ENCODE measurements at regions not wholly inside any gene's neighbourhood (a gene's known extent, or its start where the extent isn't known, plus 50 kb on each side); places are given as distances from the start of the nearest gene placed in this dataset.
"Not testable (repeated sequence)": the region's sequence is repeated elsewhere in the genome, so short reads cannot be mapped to it uniquely, and the experiment has no call there.

DNA sequence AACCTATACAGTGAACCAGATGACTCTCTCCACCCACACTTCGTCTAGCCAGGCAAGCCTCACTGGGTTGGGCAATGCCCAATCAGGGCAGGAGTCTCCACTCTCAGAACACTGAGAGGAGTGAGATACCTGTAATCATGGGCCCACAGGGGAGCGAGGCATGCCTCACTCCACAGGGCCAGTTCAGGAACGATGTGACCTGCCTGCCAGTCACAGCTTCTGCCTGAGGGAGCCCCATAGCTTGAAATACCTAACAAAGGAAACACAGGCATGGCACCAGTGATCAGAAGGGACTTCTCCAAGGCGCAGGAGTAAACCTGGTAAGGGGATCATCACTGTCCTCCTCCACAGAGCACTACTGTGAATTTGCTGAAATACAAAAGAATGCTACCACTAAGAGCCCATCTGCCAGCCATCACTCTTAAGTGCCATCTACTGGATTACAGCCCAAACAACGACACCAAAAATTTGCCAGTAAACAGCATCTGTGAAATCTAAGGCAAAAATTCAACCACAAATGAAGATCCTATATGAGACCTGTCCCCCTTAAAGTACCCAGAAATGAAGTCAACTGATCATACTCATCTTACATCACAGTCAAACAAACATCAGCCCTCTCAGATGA lies 689.9 kb upstream of the SEMA6D start:
- H3K4me3 ChIP-seq (ENCODE audit: low read depth, low read length) = no peak overlapping the region
- DNase-seq (ENCODE audit: low read depth) = peak; percentile 60
- TF ChIP-seq, protein P1, sequence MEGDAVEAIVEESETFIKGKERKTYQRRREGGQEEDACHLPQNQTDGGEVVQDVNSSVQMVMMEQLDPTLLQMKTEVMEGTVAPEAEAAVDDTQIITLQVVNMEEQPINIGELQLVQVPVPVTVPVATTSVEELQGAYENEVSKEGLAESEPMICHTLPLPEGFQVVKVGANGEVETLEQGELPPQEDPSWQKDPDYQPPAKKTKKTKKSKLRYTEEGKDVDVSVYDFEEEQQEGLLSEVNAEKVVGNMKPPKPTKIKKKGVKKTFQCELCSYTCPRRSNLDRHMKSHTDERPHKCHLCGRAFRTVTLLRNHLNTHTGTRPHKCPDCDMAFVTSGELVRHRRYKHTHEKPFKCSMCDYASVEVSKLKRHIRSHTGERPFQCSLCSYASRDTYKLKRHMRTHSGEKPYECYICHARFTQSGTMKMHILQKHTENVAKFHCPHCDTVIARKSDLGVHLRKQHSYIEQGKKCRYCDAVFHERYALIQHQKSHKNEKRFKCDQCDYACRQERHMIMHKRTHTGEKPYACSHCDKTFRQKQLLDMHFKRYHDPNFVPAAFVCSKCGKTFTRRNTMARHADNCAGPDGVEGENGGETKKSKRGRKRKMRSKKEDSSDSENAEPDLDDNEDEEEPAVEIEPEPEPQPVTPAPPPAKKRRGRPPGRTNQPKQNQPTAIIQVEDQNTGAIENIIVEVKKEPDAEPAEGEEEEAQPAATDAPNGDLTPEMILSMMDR (IDR thresholded peaks at IDR 0.05; ENCODE audit: insufficient read depth, low read depth, low read length, missing control alignments) = peak; percentile 30

DNA sequence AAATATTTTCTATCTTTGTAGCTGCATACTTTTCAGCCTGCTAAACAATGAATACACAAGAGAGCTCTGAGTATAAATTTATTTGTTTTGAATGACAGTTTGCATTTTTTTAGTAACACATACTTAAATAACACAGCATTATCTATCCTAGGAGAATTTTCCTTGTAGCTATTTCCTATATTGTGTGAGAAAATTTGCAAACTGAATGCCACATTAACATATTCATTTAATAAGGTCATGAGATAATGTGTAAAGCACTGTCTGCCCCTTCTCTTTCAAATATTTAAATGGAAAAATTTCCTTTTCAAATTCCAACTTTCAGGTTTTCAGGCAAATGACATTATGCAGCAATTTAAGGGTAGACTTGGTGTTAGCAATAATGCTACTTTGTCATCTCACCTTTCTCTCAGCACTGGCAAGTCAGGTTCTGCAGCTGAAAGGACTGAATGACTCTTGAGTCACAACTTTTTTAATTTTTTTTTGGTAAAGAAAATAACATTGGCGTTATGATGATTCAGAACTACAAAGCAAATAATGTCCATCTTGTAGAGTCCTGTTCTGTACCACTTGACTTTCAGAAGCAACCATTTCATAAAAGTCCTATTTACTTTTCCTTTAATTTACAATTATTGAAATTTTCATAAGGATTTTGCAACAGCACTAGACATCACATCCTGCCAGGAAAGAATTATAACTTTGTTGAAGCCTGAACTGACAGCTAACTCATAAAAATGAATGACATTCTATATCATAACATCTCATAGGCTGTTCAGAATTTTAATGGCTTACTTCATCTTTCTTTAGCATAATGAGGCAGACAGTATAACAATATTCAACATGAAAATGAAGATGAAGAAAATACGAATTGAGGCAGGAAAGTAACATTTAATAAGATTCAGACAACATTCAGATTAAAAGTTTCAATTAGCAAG lies 681.6 kb upstream of the SEMA6D start:
- TF ChIP-seq, protein P1 (IDR thresholded peaks at IDR 0.05; ENCODE audit: insufficient read depth, low read depth, low read length, missing control alignments) = no peak
- no peak for DNase-seq (ENCODE audit: low read depth)
- no peak overlapping the region for H3K4me3 ChIP-seq (ENCODE audit: low read depth, low read length)

DNA sequence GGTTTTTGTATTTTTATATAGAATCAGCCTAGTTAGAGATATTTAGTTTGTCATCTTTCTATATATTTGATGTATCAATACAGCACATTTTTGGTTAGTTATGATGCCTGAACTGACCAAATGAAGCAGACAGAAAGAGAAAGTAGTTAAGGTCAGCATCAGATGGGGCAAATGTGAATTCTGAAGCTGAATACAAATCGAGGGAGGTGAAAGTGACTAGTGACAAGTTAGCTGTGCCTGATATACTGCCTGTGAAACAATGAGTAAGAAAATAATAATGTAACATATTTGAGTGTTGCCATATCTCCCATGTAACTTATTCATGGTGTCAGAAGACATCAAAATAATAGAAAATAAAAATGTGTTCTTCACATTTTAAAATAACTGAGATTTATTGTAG lies 680.3 kb upstream of the SEMA6D start:
- TF ChIP-seq, protein P1 (IDR thresholded peaks at IDR 0.05; ENCODE audit: insufficient read depth, low read depth, low read length, missing control alignments) = no peak
- DNase-seq (ENCODE audit: low read depth) = peak; percentile 7
- no peak overlapping the region for H3K4me3 ChIP-seq (ENCODE audit: low read depth, low read length)

DNA sequence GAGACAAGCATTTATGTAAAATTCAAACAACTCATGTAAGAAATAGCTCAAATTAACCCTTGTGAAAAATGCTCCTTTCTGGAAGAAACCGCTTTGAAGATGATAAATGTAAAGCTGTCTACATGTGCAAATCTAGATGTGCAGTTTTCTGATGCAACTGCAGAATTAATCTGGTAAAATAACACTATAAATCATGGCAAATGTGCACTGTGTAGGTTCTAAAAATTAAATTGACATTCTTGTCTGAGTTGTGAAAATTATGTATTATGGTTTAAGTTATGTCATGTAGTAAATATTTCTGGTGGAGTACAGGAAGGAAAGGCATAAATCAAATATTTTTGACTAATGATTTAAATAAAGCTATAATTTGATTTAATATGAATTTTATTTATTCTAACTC lies 678.1 kb upstream of the SEMA6D start:
- no peak for DNase-seq (ENCODE audit: low read depth)
- TF ChIP-seq, protein P1 (IDR thresholded peaks at IDR 0.05; ENCODE audit: insufficient read depth, low read depth, low read length, missing control alignments) = no peak
- H3K4me3 ChIP-seq (ENCODE audit: low read depth, low read length) = no peak overlapping the region

DNA sequence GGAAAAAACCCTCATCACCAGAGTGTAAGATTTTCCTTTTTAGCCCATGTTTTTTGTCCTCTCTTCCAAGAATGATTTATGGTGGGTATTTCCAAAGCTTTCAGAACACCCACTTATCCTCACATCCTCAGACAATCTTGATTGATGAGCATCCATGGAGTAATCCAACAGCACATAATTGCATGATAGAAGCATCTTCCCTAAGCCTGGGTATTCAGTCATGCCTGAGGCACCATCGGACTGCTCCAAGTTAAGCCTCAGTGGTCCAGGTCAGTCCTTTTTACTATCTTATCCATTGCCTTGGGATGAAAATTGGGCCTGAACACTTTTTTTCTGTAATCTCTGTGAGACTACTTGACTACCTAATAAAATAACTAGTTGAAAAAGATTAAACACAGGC lies 676.0 kb upstream of the SEMA6D start:
- TF ChIP-seq, protein P1 (IDR thresholded peaks at IDR 0.05; ENCODE audit: insufficient read depth, low read depth, low read length, missing control alignments) = no peak
- no peak overlapping the region for H3K4me3 ChIP-seq (ENCODE audit: low read depth, low read length)

DNA sequence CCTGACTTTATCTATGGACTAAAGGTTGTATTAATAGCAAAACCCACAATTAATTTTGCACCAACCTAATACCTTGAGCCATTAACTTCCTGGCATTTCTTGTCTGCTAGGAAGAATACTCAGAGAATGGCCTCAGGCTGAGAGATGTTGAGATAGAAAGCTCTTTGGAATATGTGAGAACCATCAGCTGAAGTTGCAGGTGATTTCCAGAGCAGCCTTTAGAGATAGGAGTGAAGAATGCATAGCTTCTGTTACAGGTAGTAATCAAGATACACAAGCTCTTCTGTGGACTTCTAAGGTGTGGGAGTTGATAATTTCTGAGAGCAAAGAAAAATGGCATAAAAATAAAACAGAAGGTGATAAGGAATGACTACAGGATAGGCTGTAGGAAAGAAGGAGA lies 669.3 kb upstream of the SEMA6D start:
- not testable (repeated sequence) for H3K4me3 ChIP-seq (ENCODE audit: low read depth, low read length); DNase-seq (ENCODE audit: low read depth)

More for the DNA sequence above, 676.0 kb upstream of the SEMA6D start:
- no peak for DNase-seq (ENCODE audit: low read depth)

GRCh38 chr15:47066392-47066791 lies 650.9 kb upstream of the SEMA6D start:
- no peak for DNase-seq (ENCODE audit: low read depth)
- TF ChIP-seq, protein P1 (IDR thresholded peaks at IDR 0.05; ENCODE audit: insufficient read depth, low read depth, low read length, missing control alignments) = no peak
- H3K4me3 ChIP-seq (ENCODE audit: low read depth, low read length) = no peak overlapping the region

- not testable (repeated sequence) for H3K4me3 ChIP-seq (ENCODE audit: low read depth, low read length); DNase-seq (ENCODE audit: low read depth)
Observed at GRCh38 chr15:47077846-47078245, 639.5 kb upstream of the SEMA6D start.
